ENCODE measurements at regions not wholly inside any gene's neighbourhood (a gene's known extent, or its start where the extent isn't known, plus 50 kb on each side); places are given as distances from the start of the nearest gene placed in this dataset.
"Not testable (repeated sequence)": the region's sequence is repeated elsewhere in the genome, so short reads cannot be mapped to it uniquely, and the experiment has no call there.

- Histone ChIP-seq H3K27me3 (no peaks in the 10 kb centered on the region), H3K27ac (no peak overlapping the region), H3K36me3 (no peaks in the 10 kb centered on the region), H3K4me1 (no peaks in the 10 kb centered on the region), H3K9me3 (no peaks in the 10 kb centered on the region), H3K4me3 (no peak overlapping the region)
- DNase-seq (ENCODE audit: low spot score in 2 of 2), result no peak
- 89 to 90% methylated on average over 7 of the region's 7 CpGs for WGBS, 2 donors
- TF ChIP-seq POLR2A (IDR thresholded peaks at IDR 0.05) (no peak), CTCF (IDR thresholded peaks at IDR 0.05) (no peak), EP300 (IDR thresholded peaks at IDR 0.05) (no peak)
Observed at GRCh38 chr12:72207486-72208409, 64.4 kb upstream of the TRHDE start.

- no peak for DNase-seq (ENCODE audit: low spot score in 2 of 2)
- H3K9me3 ChIP-seq, result no peaks in the 10 kb centered on the region
- H3K27ac ChIP-seq, result no peak overlapping the region
- H3K27me3 ChIP-seq, result no peaks in the 10 kb centered on the region
- H3K4me3 ChIP-seq, result no peak overlapping the region
- no peaks in the 10 kb centered on the region for H3K4me1 ChIP-seq
- no peaks in the 10 kb centered on the region for H3K36me3 ChIP-seq
- TF ChIP-seq EP300 (IDR thresholded peaks at IDR 0.05) (no peak), CTCF (IDR thresholded peaks at IDR 0.05) (no peak), POLR2A (IDR thresholded peaks at IDR 0.05) (no peak)
- WGBS, 2 donors, result 57 to 87% methylated on average over 2 of the region's 2 CpGs
Observed at GRCh38 chr12:72209086-72209485, 63.1 kb upstream of the TRHDE start.

- WGBS, 2 donors, result 34 to 35% methylated on average over 4 of the region's 4 CpGs
- no peaks in the 10 kb centered on the region for H3K27me3 ChIP-seq
Observed at GRCh38 chr12:72214163-72214562, 58.0 kb upstream of the TRHDE start.

GRCh38 chr12:72215287-72215686 lies 56.9 kb upstream of the TRHDE start:
- DNase-seq (ENCODE audit: low spot score in 2 of 2); H3K9me3 ChIP-seq; H3K4me3 ChIP-seq; H3K36me3 ChIP-seq; H3K4me1 ChIP-seq; H3K27me3 ChIP-seq; H3K27ac ChIP-seq: not testable (repeated sequence)
- 86 to 100% methylated on average over 2 of the region's 3 CpGs for WGBS, 2 donors

More at GRCh38 chr12:72214163-72214562, 58.0 kb upstream of the TRHDE start:
- Histone ChIP-seq H3K27ac (no peak overlapping the region), H3K9me3 (no peaks in the 10 kb centered on the region), H3K4me3 (no peak overlapping the region), H3K36me3 (no peaks in the 10 kb centered on the region), H3K4me1 (no peaks in the 10 kb centered on the region)
- no peak for DNase-seq (ENCODE audit: low spot score in 2 of 2)
- TF ChIP-seq CTCF (IDR thresholded peaks at IDR 0.05), result no peak
- no peak for TF ChIP-seq EP300 (IDR thresholded peaks at IDR 0.05)
- no peak for TF ChIP-seq POLR2A (IDR thresholded peaks at IDR 0.05)

- H3K9me3 ChIP-seq, result no peaks in the 10 kb centered on the region
- no peaks in the 10 kb centered on the region for H3K36me3 ChIP-seq
- TF ChIP-seq EP300 (IDR thresholded peaks at IDR 0.05) (no peak), POLR2A (IDR thresholded peaks at IDR 0.05) (no peak), CTCF (IDR thresholded peaks at IDR 0.05) (no peak)
- H3K27me3 ChIP-seq, result no peaks in the 10 kb centered on the region
- no peak overlapping the region for H3K4me3 ChIP-seq
- no peak for DNase-seq (ENCODE audit: low spot score in 2 of 2)
- H3K4me1 ChIP-seq, result no peaks in the 10 kb centered on the region
- no peak overlapping the region for H3K27ac ChIP-seq
Observed at GRCh38 chr12:72219937-72220336, 52.2 kb upstream of the TRHDE start.

All from tibial nerve (tissue), 4 donors.